AG08395 (cell line): ENCODE measurements at regions not wholly inside any gene's neighbourhood (a gene's known extent, or its start where the extent isn't known, plus 50 kb on each side); places are given as distances from the start of the nearest gene placed in this dataset.

Source experiments
- DNase-seq: peaks from one replicate; pipeline ENCODE4 v3.0.0; 2012; ENCODE audit warnings: mixed read lengths, low spot score

GRCh38 chr15:26374806-26375205 is 398.1 kb downstream of the GABRB3 start:
- DNase-seq, result no peak

GRCh38 chr15:26372706-26373105 is 400.2 kb downstream of the GABRB3 start:
- no peak for DNase-seq

- DNase-seq, result no peak
Measured at GRCh38 chr15:26365077-26365476, 407.8 kb downstream of the GABRB3 start.

- no peak for DNase-seq
Measured at GRCh38 chr15:26359855-26360254, 413.0 kb downstream of the GABRB3 start.

- no peak for DNase-seq
Measured at GRCh38 chr15:26358708-26359107, 414.2 kb downstream of the GABRB3 start.

GRCh38 chr15:26357653-26358052 is 415.2 kb downstream of the GABRB3 start:
- no peak for DNase-seq

- no peak for DNase-seq
Measured at GRCh38 chr15:26355472-26356074, 417.3 kb downstream of the GABRB3 start.

- DNase-seq, result no peak
Measured at GRCh38 chr15:26352909-26353308, 420.0 kb downstream of the GABRB3 start.

GRCh38 chr15:26352406-26352805 is 420.5 kb downstream of the GABRB3 start:
- DNase-seq, result no peak

GRCh38 chr15:26325495-26325894 is 447.4 kb downstream of the GABRB3 start:
- no peak for DNase-seq

- no peak for DNase-seq
Measured at GRCh38 chr15:26323566-26323965, 449.3 kb downstream of the GABRB3 start.

- DNase-seq, result no peak
Measured at GRCh38 chr15:26318689-26319088, 454.2 kb downstream of the GABRB3 start.

- DNase-seq, result no peak
Measured at GRCh38 chr15:26314577-26314976, 451.4 kb upstream of the ATP10A start.

GRCh38 chr15:26311710-26312236 is 448.6 kb upstream of the ATP10A start:
- DNase-seq, result no peak

GRCh38 chr15:26298659-26299170 is 435.6 kb upstream of the ATP10A start:
- DNase-seq, result peak; percentile 5

GRCh38 chr15:26298010-26298658 is 435.0 kb upstream of the ATP10A start:
- DNase-seq, result no peak

GRCh38 chr15:26295336-26296085 is 432.4 kb upstream of the ATP10A start:
- DNase-seq, result no peak

GRCh38 chr15:26294059-26294689 is 431.0 kb upstream of the ATP10A start:
- no peak for DNase-seq

- no peak for DNase-seq
Measured at GRCh38 chr15:26287381-26287780, 424.3 kb upstream of the ATP10A start.

- no peak for DNase-seq
Measured at GRCh38 chr15:26280281-26280680, 417.2 kb upstream of the ATP10A start.

GRCh38 chr15:26261966-26262365 is 398.8 kb upstream of the ATP10A start:
- DNase-seq, result no peak

- no peak for DNase-seq
Measured at GRCh38 chr15:26261413-26261812, 398.3 kb upstream of the ATP10A start.
